ENCODE measurements at regions not wholly inside any gene's neighbourhood (a gene's known extent, or its start where the extent isn't known, plus 50 kb on each side); places are given as distances from the start of the nearest gene placed in this dataset.

GRCh38 chr18:78071776-78072175 is 822.1 kb downstream of the GALR1 start:
- TF ChIP-seq EZH2 (IDR thresholded peaks at IDR 0.05; ENCODE audit: insufficient read depth, poor library complexity, severe bottlenecking), result no peak
- TF ChIP-seq EZH2phosphoT487 (IDR thresholded peaks at IDR 0.05; ENCODE audit: insufficient read depth, low read depth), result no peak
